ENCODE measurements at regions not wholly inside any gene's neighbourhood (a gene's known extent, or its start where the extent isn't known, plus 50 kb on each side); places are given as distances from the start of the nearest gene placed in this dataset.

DNA sequence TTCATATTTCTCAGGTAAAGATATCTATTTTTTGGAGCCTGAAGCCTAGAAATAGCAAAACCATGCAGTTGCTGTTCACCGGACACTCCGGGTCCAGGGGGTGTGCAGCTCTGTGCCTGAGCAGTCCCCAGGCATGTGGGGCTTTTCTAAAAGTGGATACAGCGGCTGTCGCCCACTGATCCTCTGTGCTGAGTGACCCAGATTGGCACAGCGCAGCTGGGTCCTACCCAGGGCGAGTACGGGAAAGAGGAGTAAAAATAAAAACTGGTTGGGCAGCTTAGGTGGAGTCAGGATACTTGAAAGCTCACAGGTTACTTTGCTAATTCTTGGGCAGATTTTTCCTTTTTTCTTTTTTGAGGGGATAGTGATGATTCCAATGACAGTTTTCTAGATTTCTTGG lies 118.8 kb downstream of the UCHL1 start:
- peaks cover 1% of the 10 kb centered on the region for H3K27me3 ChIP-seq (ENCODE audit: control insufficient read depth, insufficient read depth, low read length)
- no peak overlapping the region for H3K4me2 ChIP-seq (ENCODE audit: low read depth, low read length)
- no peak overlapping the region for H3K56ac ChIP-seq (ENCODE audit: extremely low read depth, insufficient read depth, low read length)
- H2BK5ac ChIP-seq (ENCODE audit: low read depth, low read length, poor library complexity, severe bottlenecking), result no peak overlapping the region
- no peak overlapping the region for H2AK9ac ChIP-seq (replicated peaks; ENCODE audit: low read depth, low read length, poor library complexity)
- no peak overlapping the region for H3K14ac ChIP-seq (replicated peaks; ENCODE audit: low read depth, low read length)
- WGBS, 2 experiments (ENCODE audit: extremely low coverage in 2 of 2, insufficient read length in 1 of 2), result 82% methylated on average over 7 of the region's 7 CpGs; no CpG with 5 or more reads in 1 of the 2 experiments
- no peak overlapping the region for H3K4ac ChIP-seq (ENCODE audit: low read depth, low read length)
- no peak overlapping the region for H4K5ac ChIP-seq (ENCODE audit: low read depth, low read length)
- dilution Hi-C loops (cut with HindIII; ENCODE audit: low sequenced_read_pairs, unreplicated experiment) (no loop called here), in situ Hi-C loops (cut with MboI; ENCODE audit: low sequenced_read_pairs) (no loop called here), intact Hi-C loops (cut with micrococcal nuclease) (no loop called here)
- no peaks in the 10 kb centered on the region; a peak in 1 of 4 replicates for H3K79me1 ChIP-seq (ENCODE audit: low read depth in 1 of 2, low read length in 2 of 2)
- H3K9me1 ChIP-seq (ENCODE audit: insufficient read depth, low read length), result no peaks in the 10 kb centered on the region
- no peak overlapping the region for H3K9ac ChIP-seq (ENCODE audit: low read depth, low read length)
- TF ChIP-seq MAZ (IDR thresholded peaks at IDR 0.05; ENCODE audit: borderline replicate concordance, low read depth, low read length), result no peak
- TF ChIP-seq, protein P1, sequence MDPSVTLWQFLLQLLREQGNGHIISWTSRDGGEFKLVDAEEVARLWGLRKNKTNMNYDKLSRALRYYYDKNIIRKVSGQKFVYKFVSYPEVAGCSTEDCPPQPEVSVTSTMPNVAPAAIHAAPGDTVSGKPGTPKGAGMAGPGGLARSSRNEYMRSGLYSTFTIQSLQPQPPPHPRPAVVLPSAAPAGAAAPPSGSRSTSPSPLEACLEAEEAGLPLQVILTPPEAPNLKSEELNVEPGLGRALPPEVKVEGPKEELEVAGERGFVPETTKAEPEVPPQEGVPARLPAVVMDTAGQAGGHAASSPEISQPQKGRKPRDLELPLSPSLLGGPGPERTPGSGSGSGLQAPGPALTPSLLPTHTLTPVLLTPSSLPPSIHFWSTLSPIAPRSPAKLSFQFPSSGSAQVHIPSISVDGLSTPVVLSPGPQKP (IDR thresholded peaks at IDR 0.05; ENCODE audit: borderline replicate concordance, low read depth, low read length), result no peak
- no peak for TF ChIP-seq NFE2L2 (IDR thresholded peaks at IDR 0.05; ENCODE audit: low read depth, low read length)
- TF ChIP-seq RAD21 (IDR thresholded peaks at IDR 0.05; ENCODE audit: low read length), result no peak
- TF ChIP-seq MAFK (IDR thresholded peaks at IDR 0.05; ENCODE audit: low read depth, low read length), result no peak
- TF ChIP-seq BHLHE40 (IDR thresholded peaks at IDR 0.05; ENCODE audit: low read depth, low read length), result no peak
- TF ChIP-seq, protein P2, sequence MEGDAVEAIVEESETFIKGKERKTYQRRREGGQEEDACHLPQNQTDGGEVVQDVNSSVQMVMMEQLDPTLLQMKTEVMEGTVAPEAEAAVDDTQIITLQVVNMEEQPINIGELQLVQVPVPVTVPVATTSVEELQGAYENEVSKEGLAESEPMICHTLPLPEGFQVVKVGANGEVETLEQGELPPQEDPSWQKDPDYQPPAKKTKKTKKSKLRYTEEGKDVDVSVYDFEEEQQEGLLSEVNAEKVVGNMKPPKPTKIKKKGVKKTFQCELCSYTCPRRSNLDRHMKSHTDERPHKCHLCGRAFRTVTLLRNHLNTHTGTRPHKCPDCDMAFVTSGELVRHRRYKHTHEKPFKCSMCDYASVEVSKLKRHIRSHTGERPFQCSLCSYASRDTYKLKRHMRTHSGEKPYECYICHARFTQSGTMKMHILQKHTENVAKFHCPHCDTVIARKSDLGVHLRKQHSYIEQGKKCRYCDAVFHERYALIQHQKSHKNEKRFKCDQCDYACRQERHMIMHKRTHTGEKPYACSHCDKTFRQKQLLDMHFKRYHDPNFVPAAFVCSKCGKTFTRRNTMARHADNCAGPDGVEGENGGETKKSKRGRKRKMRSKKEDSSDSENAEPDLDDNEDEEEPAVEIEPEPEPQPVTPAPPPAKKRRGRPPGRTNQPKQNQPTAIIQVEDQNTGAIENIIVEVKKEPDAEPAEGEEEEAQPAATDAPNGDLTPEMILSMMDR (conservative IDR thresholded peaks at IDR 0.05; ENCODE audit: low read depth, low read length), result no peak
- TF ChIP-seq SMC3 (IDR thresholded peaks at IDR 0.05; ENCODE audit: low read depth, low read length), result no peak
- TF ChIP-seq CHD1 (IDR thresholded peaks at IDR 0.05; ENCODE audit: low read depth, low read length), result no peak
- no peak for TF ChIP-seq RCOR1 (IDR thresholded peaks at IDR 0.05; ENCODE audit: insufficient replicate concordance, low read length)
- no peak for TF ChIP-seq FOS (IDR thresholded peaks at IDR 0.05; ENCODE audit: low read depth, low read length)
- no peak for TF ChIP-seq POLR2A (IDR thresholded peaks at IDR 0.05; ENCODE audit: low read depth, low read length)
- TF ChIP-seq, protein P3, sequence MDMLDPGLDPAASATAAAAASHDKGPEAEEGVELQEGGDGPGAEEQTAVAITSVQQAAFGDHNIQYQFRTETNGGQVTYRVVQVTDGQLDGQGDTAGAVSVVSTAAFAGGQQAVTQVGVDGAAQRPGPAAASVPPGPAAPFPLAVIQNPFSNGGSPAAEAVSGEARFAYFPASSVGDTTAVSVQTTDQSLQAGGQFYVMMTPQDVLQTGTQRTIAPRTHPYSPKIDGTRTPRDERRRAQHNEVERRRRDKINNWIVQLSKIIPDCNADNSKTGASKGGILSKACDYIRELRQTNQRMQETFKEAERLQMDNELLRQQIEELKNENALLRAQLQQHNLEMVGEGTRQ (IDR thresholded peaks at IDR 0.05; ENCODE audit: low read depth, low read length), result no peak
- TF ChIP-seq RFX5 (IDR thresholded peaks at IDR 0.05; ENCODE audit: low read depth, low read length), result no peak
- TF ChIP-seq CEBPB (IDR thresholded peaks at IDR 0.05; ENCODE audit: low read depth, low read length), result no peak
- no peak for TF ChIP-seq MXI1 (IDR thresholded peaks at IDR 0.05; ENCODE audit: borderline replicate concordance, low read depth, low read length)
- no peak overlapping the region for H3K27ac ChIP-seq (ENCODE audit: insufficient read depth, low read length)
- DNase-seq (no peak), ATAC-seq (ENCODE audit: low read depth) (no peak)
- H3K4me1 ChIP-seq (ENCODE audit: control insufficient read depth, insufficient read depth, low read length), result no peaks in the 10 kb centered on the region
- no peak overlapping the region for H2BK120ac ChIP-seq (ENCODE audit: low read depth, low read length)
- H3K36me3 ChIP-seq (ENCODE audit: control insufficient read depth, insufficient read depth, low read length), result no peaks in the 10 kb centered on the region
- no peak overlapping the region for H2BK15ac ChIP-seq (ENCODE audit: low read depth, low read length)
- no peak overlapping the region for H3K18ac ChIP-seq (ENCODE audit: low read depth, low read length)
- H4K91ac ChIP-seq (ENCODE audit: insufficient read depth, low read depth, low read length), result no peak overlapping the region
- no TSS peak for BruUV-seq (replicated peaks)
- no peak overlapping the region for H2BK20ac ChIP-seq (ENCODE audit: low read depth, low read length)
- H2AK5ac ChIP-seq (ENCODE audit: low read depth, low read length), result no peak overlapping the region
- H4K8ac ChIP-seq (ENCODE audit: low read depth in 2 of 2, low read length in 2 of 2), result no peak overlapping the region
- no peak overlapping the region for H3K4me3 ChIP-seq (ENCODE audit: insufficient read depth, low read depth, low read length)
- H4K20me1 ChIP-seq (ENCODE audit: insufficient read depth, low read length), result no peaks in the 10 kb centered on the region
- ChIA-PET POLR2A (ENCODE audit: unreplicated experiment) (no interaction called here), CTCF (no interaction called here)
- no peaks in the 10 kb centered on the region for H3K9me3 ChIP-seq (ENCODE audit: control insufficient read depth, insufficient read depth, low read length)
- no peak overlapping the region for H3K23ac ChIP-seq (ENCODE audit: low read depth, low read length)
- H2AFZ ChIP-seq (replicated peaks; ENCODE audit: low read length, poor library complexity), result no peak overlapping the region

Data from IMR-90 (cell line).